WTC11 (cell line): ENCODE measurements at regions not wholly inside any gene's neighbourhood (a gene's known extent, or its start where the extent isn't known, plus 50 kb on each side); places are given as distances from the start of the nearest gene placed in this dataset.

ENCODE experiments used
- ATAC-seq: fragments of 200-7000 bp; cut with Tn5 transposase; 2 replicates; pipeline ENCODE4 v1.10.0; 2021; ENCODE audit warnings: mild to moderate bottlenecking, moderate library complexity
- CTCF ChIA-PET: fragments of 300-600 bp; sonication (Branson Sonifier 250); formaldehyde crosslinking; loops from one replicate; lab custom pipeline; 2021; ENCODE audit warnings: antibody characterized with exemption; lab: Charles Lee
- POLR2A ChIA-PET: fragments of 350-600 bp; sonication (Branson Sonifier 250); formaldehyde crosslinking; loops from one replicate; lab custom pipeline; 2021; ENCODE audit warnings: antibody characterized with exemption; lab: Charles Lee
- DNase-seq: peaks from one replicate; pipeline ENCODE4 v3.0.0; 2021; ENCODE audit warnings: low spot score
- H3K27ac Mint-ChIP-seq: 2 replicates; pipeline ENCODE4 v1.8.0; 2021; ENCODE audit warnings: mixed read lengths
- H3K27me3 Mint-ChIP-seq: 2 replicates; pipeline ENCODE4 v1.8.0; 2021; ENCODE audit warnings: low read depth, mild to moderate bottlenecking, moderate library complexity, mixed read lengths
- H3K36me3 Mint-ChIP-seq: 2 replicates; pipeline ENCODE4 v1.8.0; 2021; ENCODE audit warnings: mixed read lengths
- H3K4me1 Mint-ChIP-seq: 2 replicates; pipeline ENCODE4 v1.8.0; 2022; ENCODE audit warnings: mixed read lengths
- H3K4me3 Mint-ChIP-seq: 2 replicates; pipeline ENCODE4 v1.8.0; 2021; ENCODE audit warnings: mild to moderate bottlenecking, moderate library complexity, mixed read lengths
- H3K9me3 Mint-ChIP-seq: 2 replicates; pipeline ENCODE4 v1.8.0; 2021; ENCODE audit warnings: mixed read lengths
- CREB1 ChIP-seq: sonication (generic); formaldehyde crosslinking; IDR thresholded peaks from 2 replicates; pipeline ENCODE4 v1.8.0; 2023; ENCODE audit warnings: mild to moderate bottlenecking, missing genetic modification reagents
- E2F5 ChIP-seq: sonication (generic); formaldehyde crosslinking; IDR thresholded peaks from 2 replicates; pipeline ENCODE4 v1.8.1; 2022; ENCODE audit warnings: mild to moderate bottlenecking, moderate library complexity, missing genetic modification reagents
- ETV6 ChIP-seq: sonication (generic); formaldehyde crosslinking; IDR thresholded peaks from 2 replicates; pipeline ENCODE4 v1.8.1; 2022; ENCODE audit warnings: mild to moderate bottlenecking, missing genetic modification reagents
- HMGXB4 ChIP-seq: sonication (generic); formaldehyde crosslinking; IDR thresholded peaks from 2 replicates; pipeline ENCODE4 v1.8.1; 2023; ENCODE audit warnings: mild to moderate bottlenecking, moderate library complexity, missing genetic modification reagents
- IRF1 ChIP-seq: sonication (generic); formaldehyde crosslinking; IDR thresholded peaks from 2 replicates; pipeline ENCODE4 v1.8.0; 2023; ENCODE audit warnings: missing genetic modification reagents
- MXD4 ChIP-seq: fragments of 250-450 bp; sonication (Bioruptor Pico); IDR thresholded peaks from 2 replicates; pipeline ENCODE4 v1.8.0; 2021; ENCODE audit warnings: mild to moderate bottlenecking, moderate library complexity, borderline replicate concordance
- OVOL2 ChIP-seq: fragments of 250-450 bp; sonication (Bioruptor Pico); IDR thresholded peaks from 2 replicates; pipeline ENCODE4 v1.9.0; 2021; ENCODE audit warnings: mild to moderate bottlenecking, borderline replicate concordance
- PRRX2 ChIP-seq: fragments of 250-450 bp; sonication (Bioruptor Pico); IDR thresholded peaks from 2 replicates; pipeline ENCODE4 v1.8.0; 2021; ENCODE audit warnings: mild to moderate bottlenecking
- RELA ChIP-seq: sonication (generic); formaldehyde crosslinking; IDR thresholded peaks from 2 replicates; pipeline ENCODE4 v1.8.1; 2022; ENCODE audit warnings: missing genetic modification reagents, mild to moderate bottlenecking, borderline replicate concordance
- RORB ChIP-seq: fragments of 250-450 bp; sonication (Bioruptor Pico); IDR thresholded peaks from 2 replicates; pipeline ENCODE4 v1.9.0; 2021; ENCODE audit warnings: mild to moderate bottlenecking
- SP1 ChIP-seq: sonication (generic); formaldehyde crosslinking; conservative IDR thresholded peaks from 2 replicates; pipeline ENCODE4 v1.8.1; 2022; ENCODE audit warnings: missing genetic modification reagents
- ZBTB43 ChIP-seq: sonication (generic); formaldehyde crosslinking; IDR thresholded peaks from 2 replicates; pipeline ENCODE4 v1.8.1; 2023; ENCODE audit warnings: mild to moderate bottlenecking, missing genetic modification reagents
- ZNF121 ChIP-seq: sonication (generic); formaldehyde crosslinking; IDR thresholded peaks from 2 replicates; pipeline ENCODE4 v1.8.0; 2023; ENCODE audit warnings: missing genetic modification reagents
- ZNF219 ChIP-seq: sonication (generic); formaldehyde crosslinking; IDR thresholded peaks from 2 replicates; pipeline ENCODE4 v1.8.0; 2023; ENCODE audit warnings: missing genetic modification reagents, mild to moderate bottlenecking, borderline replicate concordance
- ZNF671 ChIP-seq: fragments of 250-450 bp; sonication (Bioruptor Pico); IDR thresholded peaks from 2 replicates; pipeline ENCODE4 v1.8.0; 2021; ENCODE audit warnings: mild to moderate bottlenecking

GRCh38 chr11:116535994-116536393, 236.8 kb downstream of the BUD13 start:
- peak; percentile 19 for DNase-seq
- TF ChIP-seq SP1 (CRISPR knock-in tag) (no peak), IRF1 (CRISPR knock-in tag) (no peak), CREB1 (CRISPR knock-in tag) (no peak)
- TF ChIP-seq, all 79 proteins: peak for 0
- POLR2A ChIA-PET: no interaction called here
- peaks cover 9% of the 10 kb centered on the region for H3K9me3 Mint-ChIP-seq
- CTCF ChIA-PET: interaction anchor here (1.1 to 2.7 kb wide), 7 partner anchors 22 to 254 kb away, joined by 3 to 8 read pairs (median 6); no protein-coding TSS in a partner anchor
- peaks cover 11% of the 10 kb centered on the region for H3K4me1 Mint-ChIP-seq
- peaks cover 8% of the 10 kb centered on the region for H3K27me3 Mint-ChIP-seq
- ATAC-seq: peak; percentile 50
- H3K36me3 Mint-ChIP-seq: no peaks in the 10 kb centered on the region; the same call in 1 of the 2 replicates
- no peak overlapping the region for H3K4me3 Mint-ChIP-seq
- H3K27ac Mint-ChIP-seq: no peak overlapping the region

DNA sequence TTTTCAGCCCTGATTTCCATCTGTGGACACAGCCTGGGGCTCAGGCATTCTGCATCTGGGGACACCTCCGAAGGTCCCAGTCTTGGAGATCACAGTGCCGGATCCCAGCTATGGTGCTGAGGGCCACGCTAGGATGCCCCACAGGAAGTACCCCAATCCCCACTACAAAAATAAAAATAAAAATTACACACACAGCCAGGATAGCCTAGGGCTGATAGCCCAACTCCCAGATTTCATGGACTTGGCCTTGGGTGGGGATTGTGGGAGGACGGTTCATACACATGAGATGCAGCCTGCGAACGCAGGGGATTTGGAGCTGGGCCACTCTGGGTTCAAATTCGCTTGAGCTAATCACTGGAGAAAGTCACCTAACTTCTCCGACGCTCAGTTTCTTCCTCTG, 237.7 kb downstream of the BUD13 start:
- no peak for DNase-seq
- Mint-ChIP-seq H3K27ac (no peak overlapping the region), H3K27me3 (peaks cover 14% of the 10 kb centered on the region)
- CTCF ChIA-PET: interaction anchor here (1.1 to 2.2 kb wide), 7 partner anchors 21 to 318 kb away, joined by 3 to 8 read pairs (median 6); no protein-coding TSS in a partner anchor
- no peak for TF ChIP-seq ZBTB43 (CRISPR knock-in tag)
- TF ChIP-seq OVOL2: no peak
- no peak for TF ChIP-seq MXD4 (CRISPR knock-in tag)
- no peak for TF ChIP-seq ZNF121 (CRISPR knock-in tag)
- TF ChIP-seq ZNF671 (CRISPR knock-in tag): no peak
- no peak for TF ChIP-seq ZNF219 (CRISPR knock-in tag)
- TF ChIP-seq, all 79 proteins: peak for 0
- H3K4me1 Mint-ChIP-seq: peaks cover 11% of the 10 kb centered on the region
- H3K36me3 Mint-ChIP-seq: peaks cover 4% of the 10 kb centered on the region
- POLR2A ChIA-PET: interaction anchor here (0.5 kb wide), 1 partner anchor 636 kb away, joined by 4 read pairs; no protein-coding TSS in a partner anchor
- ATAC-seq: no peak
- H3K9me3 Mint-ChIP-seq: peaks cover 15% of the 10 kb centered on the region
- H3K4me3 Mint-ChIP-seq: no peak overlapping the region

DNA sequence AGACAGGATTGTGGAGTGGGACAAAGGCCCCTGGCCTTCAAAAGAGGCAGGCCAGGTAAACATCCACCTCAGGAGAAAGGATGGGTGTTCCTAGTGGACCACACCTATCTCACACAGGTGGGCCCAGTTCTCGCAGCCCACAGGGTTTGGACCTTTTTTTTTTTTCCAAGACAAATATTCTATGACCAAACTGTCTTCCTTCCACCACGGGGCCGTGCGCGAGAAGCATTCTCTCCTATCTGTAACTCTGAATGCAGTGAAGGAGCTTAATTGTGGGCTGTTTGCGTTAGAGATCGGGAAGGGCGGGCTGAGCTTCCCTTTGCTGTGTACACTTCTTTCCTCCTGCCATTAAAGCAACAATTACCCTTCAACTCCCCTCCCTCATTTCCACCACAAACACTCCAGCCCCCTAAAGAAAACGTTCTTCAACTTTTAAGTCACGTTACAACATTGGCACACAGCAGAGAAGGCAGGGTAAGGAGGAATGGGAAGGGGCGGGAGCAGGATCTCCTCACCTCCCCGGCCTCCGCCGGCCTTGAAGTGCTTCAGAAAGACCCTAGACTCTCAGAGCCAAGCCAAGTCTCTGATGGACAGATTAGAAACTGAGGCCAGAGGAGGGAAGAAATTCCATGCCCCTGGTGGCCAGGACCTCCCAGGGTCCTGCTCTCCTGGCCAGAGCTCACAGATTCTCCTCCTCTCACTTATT, 238.4 kb downstream of the BUD13 start:
- ATAC-seq: no peak
- no peak overlapping the region for H3K27ac Mint-ChIP-seq
- no peak overlapping the region for H3K4me3 Mint-ChIP-seq
- H3K9me3 Mint-ChIP-seq: peaks cover 9% of the 10 kb centered on the region
- POLR2A ChIA-PET: interaction anchor here (0.7 kb wide), 1 partner anchor 61 kb away, joined by 3 read pairs; no protein-coding TSS in a partner anchor
- no peak for TF ChIP-seq RELA (CRISPR knock-in tag)
- TF ChIP-seq CREB1 (CRISPR knock-in tag): no peak
- TF ChIP-seq E2F5 (CRISPR knock-in tag): no peak
- no peak for TF ChIP-seq ZNF671 (CRISPR knock-in tag)
- no peak for TF ChIP-seq RORB (CRISPR knock-in tag)
- no peak for TF ChIP-seq PRRX2 (CRISPR knock-in tag)
- TF ChIP-seq ETV6 (CRISPR knock-in tag): no peak
- no peak for TF ChIP-seq HMGXB4 (CRISPR knock-in tag)
- peaks cover 18% of the 10 kb centered on the region for H3K27me3 Mint-ChIP-seq
- peaks cover 4% of the 10 kb centered on the region for H3K36me3 Mint-ChIP-seq
- no peak for DNase-seq
- CTCF ChIA-PET: interaction anchor here (0.6 to 2.2 kb wide), 10 partner anchors 47 to 456 kb away, joined by 3 to 8 read pairs (median 4); no protein-coding TSS in a partner anchor
- peaks cover 11% of the 10 kb centered on the region for H3K4me1 Mint-ChIP-seq
